Vagina (tissue), 2 donors: ENCODE measurements at regions not wholly inside any gene's neighbourhood (a gene's known extent, or its start where the extent isn't known, plus 50 kb on each side); places are given as distances from the start of the nearest gene placed in this dataset.

ENCODE experiments used
- POLR2AphosphoS5 ChIP-seq, 2 donors: sonication (generic); formaldehyde crosslinking; IDR thresholded peaks; one replicate each; pipeline ENCODE4 v1.9.0; 2017; ENCODE audit warnings: antibody characterized with exemption in 2 of 2, mild to moderate bottlenecking in 2 of 2, low read depth in 1 of 2; ENCODE audit not compliant: insufficient read depth in 1 of 2
- TF ChIP-seq, protein P1 (sequence below), 3 experiments: fragments of 450-650 bp in 2 of 3; fragments of 200-600 bp in 1 of 3; sonication (generic) in 1 of 3; IDR thresholded peaks; one replicate each; pipeline ENCODE4 v1.5.1; 2017 to 2019; ENCODE audit warnings: antibody characterized with exemption in 3 of 3, mild to moderate bottlenecking in 2 of 3, moderate library complexity in 2 of 3

DNA sequence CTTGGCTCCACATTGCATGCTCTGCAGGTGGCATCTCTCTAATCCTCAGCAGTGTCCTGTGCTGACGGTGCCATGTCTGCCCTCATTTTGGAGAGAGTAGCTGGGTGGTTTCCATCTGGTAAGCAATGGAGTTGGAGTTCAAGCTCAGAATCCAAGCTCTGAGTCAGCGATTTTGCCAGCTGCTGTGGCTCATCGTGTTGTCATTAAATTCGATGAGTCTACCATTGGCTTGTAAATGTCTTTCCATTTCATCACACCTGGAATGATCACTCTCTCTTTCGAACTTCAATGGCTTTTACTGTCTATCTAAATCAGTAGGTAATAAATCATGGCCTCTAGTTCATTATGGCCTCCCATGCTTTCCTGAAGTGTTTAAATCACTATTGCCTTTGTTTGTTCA lies 378.5 kb upstream of the TSHZ2 start:
- TF ChIP-seq, protein P1, sequence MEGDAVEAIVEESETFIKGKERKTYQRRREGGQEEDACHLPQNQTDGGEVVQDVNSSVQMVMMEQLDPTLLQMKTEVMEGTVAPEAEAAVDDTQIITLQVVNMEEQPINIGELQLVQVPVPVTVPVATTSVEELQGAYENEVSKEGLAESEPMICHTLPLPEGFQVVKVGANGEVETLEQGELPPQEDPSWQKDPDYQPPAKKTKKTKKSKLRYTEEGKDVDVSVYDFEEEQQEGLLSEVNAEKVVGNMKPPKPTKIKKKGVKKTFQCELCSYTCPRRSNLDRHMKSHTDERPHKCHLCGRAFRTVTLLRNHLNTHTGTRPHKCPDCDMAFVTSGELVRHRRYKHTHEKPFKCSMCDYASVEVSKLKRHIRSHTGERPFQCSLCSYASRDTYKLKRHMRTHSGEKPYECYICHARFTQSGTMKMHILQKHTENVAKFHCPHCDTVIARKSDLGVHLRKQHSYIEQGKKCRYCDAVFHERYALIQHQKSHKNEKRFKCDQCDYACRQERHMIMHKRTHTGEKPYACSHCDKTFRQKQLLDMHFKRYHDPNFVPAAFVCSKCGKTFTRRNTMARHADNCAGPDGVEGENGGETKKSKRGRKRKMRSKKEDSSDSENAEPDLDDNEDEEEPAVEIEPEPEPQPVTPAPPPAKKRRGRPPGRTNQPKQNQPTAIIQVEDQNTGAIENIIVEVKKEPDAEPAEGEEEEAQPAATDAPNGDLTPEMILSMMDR (IDR thresholded peaks at IDR 0.05): no peak
- TF ChIP-seq POLR2AphosphoS5 (IDR thresholded peaks at IDR 0.05; ENCODE audit: insufficient read depth in 1 of 2, low read depth in 1 of 2): no peak
